GM12864 (cell line): ENCODE measurements at regions not wholly inside any gene's neighbourhood (a gene's known extent, or its start where the extent isn't known, plus 50 kb on each side); places are given as distances from the start of the nearest gene placed in this dataset.

Experiments
- DNase-seq: peaks from one replicate; pipeline ENCODE4 v3.0.0-alpha.2; 2011; ENCODE audit warnings: low read depth
- H3K4me3 ChIP-seq: 2 replicates; pipeline ENCODE4 v1.5.1; 2011; ENCODE audit warnings: mild to moderate bottlenecking, low read depth, low read length, control low read depth
- CTCF ChIP-seq: IDR thresholded peaks from 2 replicates; pipeline ENCODE4 v1.5.1; 2011; ENCODE audit warnings: low read depth, mild to moderate bottlenecking, moderate library complexity, low read length, control low read depth, inconsistent platforms; ENCODE audit errors: missing control alignments

- TF ChIP-seq CTCF, result no peak
- H3K4me3 ChIP-seq, result no peak overlapping the region
- no peak for DNase-seq
Measured at GRCh38 chr9:23081377-23081776, 634.8 kb downstream of the DMRTA1 start.

GRCh38 chr9:23088932-23089364 lies 642.3 kb downstream of the DMRTA1 start:
- no peak for TF ChIP-seq CTCF
- no peak overlapping the region for H3K4me3 ChIP-seq
- DNase-seq, result no peak

GRCh38 chr9:23117616-23118015 lies 671.0 kb downstream of the DMRTA1 start:
- DNase-seq, result no peak
- H3K4me3 ChIP-seq, result no peak overlapping the region
- no peak for TF ChIP-seq CTCF

GRCh38 chr9:23120630-23121029 lies 674.0 kb downstream of the DMRTA1 start:
- no peak for DNase-seq
- TF ChIP-seq CTCF, result no peak
- no peak overlapping the region for H3K4me3 ChIP-seq

- DNase-seq, result no peak
Measured at GRCh38 chr9:23123048-23123632, 676.5 kb downstream of the DMRTA1 start.

GRCh38 chr9:23145467-23145866 lies 680.6 kb downstream of the ELAVL2 start:
- no peak for DNase-seq
- no peak for TF ChIP-seq CTCF
- no peak overlapping the region for H3K4me3 ChIP-seq

More at GRCh38 chr9:23123048-23123632, 676.5 kb downstream of the DMRTA1 start:
- peak; percentile 34 for TF ChIP-seq CTCF
- H3K4me3 ChIP-seq, result no peak overlapping the region

GRCh38 chr9:23153058-23153457 lies 673.0 kb downstream of the ELAVL2 start:
- DNase-seq, result no peak
- peak; percentile 13 for TF ChIP-seq CTCF
- no peak overlapping the region for H3K4me3 ChIP-seq
